Psoas muscle (tissue), 7 donors: ENCODE measurements at regions not wholly inside any gene's neighbourhood (a gene's known extent, or its start where the extent isn't known, plus 50 kb on each side); places are given as distances from the start of the nearest gene placed in this dataset.

ENCODE experiments used
- ATAC-seq, 4 donors: fragments of 200-7000 bp; cut with Tn5 transposase; one replicate each; pipeline ENCODE4 v1.9.1; 2020; ENCODE audit warnings: moderate library complexity in 3 of 4, mild to moderate bottlenecking in 2 of 4
- DNase-seq, 2 donors: peaks; one replicate each; pipeline ENCODE4 v3.0.0-alpha.2; 2020
- H3K27ac ChIP-seq: fragments of 200-600 bp; one replicate; pipeline ENCODE4 v1.8.0; 2022
- H3K27me3 ChIP-seq, 3 donors: fragments of 200-600 bp in 1 of 3; one replicate each; pipeline versions ENCODE4 v1.6.1 to v1.8.0; 2013 to 2022; ENCODE audit warnings: low read length in 2 of 3, mild to moderate bottlenecking in 2 of 3, moderate library complexity in 1 of 3; ENCODE audit not compliant: insufficient read depth in 3 of 3
- H3K36me3 ChIP-seq, 2 donors: fragments of 200-600 bp in 1 of 2; one replicate each; pipeline versions ENCODE4 v1.6.1 to v1.8.0; 2013 to 2022; ENCODE audit warnings: low read depth in 1 of 2, mild to moderate bottlenecking in 1 of 2, moderate library complexity in 1 of 2; ENCODE audit not compliant: insufficient read depth in 1 of 2
- H3K4me1 ChIP-seq: fragments of 200-600 bp; one replicate; pipeline ENCODE4 v1.8.0; 2022
- H3K4me3 ChIP-seq: fragments of 200-600 bp; one replicate; pipeline ENCODE4 v1.8.0; 2022; ENCODE audit warnings: mild to moderate bottlenecking
- H3K9me3 ChIP-seq: fragments of 200-600 bp; one replicate; pipeline ENCODE4 v1.8.0; 2022
- WGBS, 3 donors: extraction: QIAGEN DNeasy Blood & Tissue Kit; methylation state at CpG; one replicate each; pipeline versions ENCODE4 v1.1.6 to v1.1.7; 2013; 5-methylcytosine and 5-hydroxymethylcytosine counted together
- intact Hi-C, 2 donors: fragments of 100-400 bp; cut with DNase I; formaldehyde crosslinking; loops; one replicate each; pipeline versions ENCODE4 v1.11.0 to v1.14.2; 2022
- TF ChIP-seq, protein P1 (sequence below): fragments of 200-600 bp; IDR thresholded peaks from one replicate; pipeline ENCODE4 v1.8.0; 2022; ENCODE audit warnings: antibody characterized with exemption
- donor health status: healthy with polysubstance abuse.
- donor health status: DM: no; HTN: no; CAD: no; lungs with moderate emphysema.
- donor health status: Bipolar disorder and iron deficiency.
- donor health status: healthy.
- donor health status: DM: yes; HTN: yes; CAD: no.
- donor health status: DM: no; HTN: no; CAD: no.
- donor health status: DM: yes; HTN: yes; CAD: no.

DNA sequence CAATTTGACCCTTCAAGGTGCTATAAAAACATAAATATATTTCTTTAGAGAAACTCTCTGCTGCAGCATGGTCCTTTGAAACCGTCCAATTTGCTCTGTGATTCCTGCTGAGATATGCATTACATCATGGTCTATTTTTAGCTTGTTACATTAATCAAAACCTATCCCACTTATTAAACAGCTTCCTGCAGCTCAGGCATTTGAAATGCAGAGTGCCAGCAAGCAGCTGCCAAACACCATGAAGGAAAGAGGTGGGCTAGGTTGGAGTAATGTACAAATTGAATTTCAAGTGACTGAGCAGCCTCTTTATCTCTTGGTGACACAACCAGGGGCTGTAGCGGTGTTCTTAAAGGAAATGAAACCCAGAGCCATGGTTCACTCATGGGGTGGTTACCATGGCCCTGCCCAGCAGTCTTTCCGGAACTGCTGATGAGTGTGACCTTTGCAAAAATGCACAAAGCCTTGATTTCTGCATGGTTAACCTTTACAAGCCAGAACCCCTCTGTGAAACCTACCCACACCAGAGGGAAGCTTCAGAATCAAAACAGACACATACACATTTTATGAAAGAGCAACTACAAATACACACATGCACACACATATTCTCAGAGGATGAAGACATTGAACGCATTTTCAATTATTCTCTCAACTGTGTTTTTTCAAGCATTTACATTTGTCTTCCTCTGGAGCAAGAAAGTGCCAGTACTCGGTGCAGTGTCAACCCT lies 155.8 kb upstream of the ZNF608 start:
- Histone ChIP-seq H3K9me3 (no peaks in the 10 kb centered on the region), H3K27me3 (no peaks in the 10 kb centered on the region), H3K4me3 (no peak overlapping the region), H3K4me1 (peaks cover 41% of the 10 kb centered on the region), H3K27ac (peak overlapping the region; percentile 53), H3K36me3 (no peaks in the 10 kb centered on the region)
- intact Hi-C loops = loop anchor here (10.0 kb wide), 4 partner anchors 147 to 1227 kb away; no protein-coding TSS in a partner anchor
- WGBS, 3 donors = 38 to 39% (median 38%) methylated on average over 5 of the region's 5 CpGs
- DNase-seq (no peak), ATAC-seq (peak in 3 of 4 donors; percentile 13 to 53 (median 50))
- TF ChIP-seq, protein P1, sequence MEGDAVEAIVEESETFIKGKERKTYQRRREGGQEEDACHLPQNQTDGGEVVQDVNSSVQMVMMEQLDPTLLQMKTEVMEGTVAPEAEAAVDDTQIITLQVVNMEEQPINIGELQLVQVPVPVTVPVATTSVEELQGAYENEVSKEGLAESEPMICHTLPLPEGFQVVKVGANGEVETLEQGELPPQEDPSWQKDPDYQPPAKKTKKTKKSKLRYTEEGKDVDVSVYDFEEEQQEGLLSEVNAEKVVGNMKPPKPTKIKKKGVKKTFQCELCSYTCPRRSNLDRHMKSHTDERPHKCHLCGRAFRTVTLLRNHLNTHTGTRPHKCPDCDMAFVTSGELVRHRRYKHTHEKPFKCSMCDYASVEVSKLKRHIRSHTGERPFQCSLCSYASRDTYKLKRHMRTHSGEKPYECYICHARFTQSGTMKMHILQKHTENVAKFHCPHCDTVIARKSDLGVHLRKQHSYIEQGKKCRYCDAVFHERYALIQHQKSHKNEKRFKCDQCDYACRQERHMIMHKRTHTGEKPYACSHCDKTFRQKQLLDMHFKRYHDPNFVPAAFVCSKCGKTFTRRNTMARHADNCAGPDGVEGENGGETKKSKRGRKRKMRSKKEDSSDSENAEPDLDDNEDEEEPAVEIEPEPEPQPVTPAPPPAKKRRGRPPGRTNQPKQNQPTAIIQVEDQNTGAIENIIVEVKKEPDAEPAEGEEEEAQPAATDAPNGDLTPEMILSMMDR = no peak

DNA sequence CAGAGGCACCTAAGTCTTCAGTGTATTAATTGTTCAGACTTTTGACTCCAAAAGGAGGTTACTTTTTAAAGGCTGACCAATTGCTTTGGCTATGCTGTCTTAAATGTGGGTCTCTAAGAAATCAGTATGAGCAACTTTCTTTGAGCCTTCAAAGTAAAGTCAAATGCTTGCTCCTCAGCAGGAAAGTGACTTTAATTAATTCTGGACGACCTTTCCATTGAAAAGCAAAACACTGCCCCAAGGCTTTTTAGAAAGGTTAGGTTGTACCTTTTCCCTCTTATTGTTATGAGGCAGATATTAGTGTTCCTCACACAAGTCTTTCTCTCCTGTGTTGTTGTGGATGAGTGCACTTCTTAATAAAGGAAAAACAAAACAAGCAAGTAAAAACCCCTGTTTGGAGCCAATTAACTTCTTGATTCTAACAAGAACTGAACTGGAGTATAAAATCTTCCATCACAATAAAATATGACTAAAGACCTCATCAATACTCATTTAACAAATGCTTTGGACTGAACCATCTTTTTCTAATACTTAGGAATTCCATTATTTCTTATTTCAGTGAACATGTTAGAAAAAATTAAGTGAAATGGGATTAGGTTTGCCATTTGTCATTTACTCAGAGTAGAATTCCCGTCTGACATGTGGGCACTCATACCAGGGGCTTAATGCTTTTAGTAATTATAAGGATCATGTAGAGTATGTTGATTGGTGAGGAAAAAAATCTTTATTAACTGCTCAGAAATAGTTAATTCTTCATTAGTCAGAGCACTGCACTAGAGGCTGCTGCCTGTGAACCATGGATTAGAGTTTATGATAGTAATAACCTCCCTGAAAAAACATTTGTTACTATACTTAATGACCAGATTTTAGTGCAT lies 159.1 kb upstream of the ZNF608 start:
- 54 to 86% (median 67%) methylated on average over 2 of the region's 2 CpGs for WGBS, 3 donors
- intact Hi-C loops = loop anchor here (2.0 to 10.0 kb wide), 5 partner anchors 151 to 1231 kb away; no protein-coding TSS in a partner anchor
- ATAC-seq = no peak
- no peak overlapping the region for H3K4me3 ChIP-seq
- TF ChIP-seq, protein P1 = no peak
- no peaks in the 10 kb centered on the region for H3K27me3 ChIP-seq
- H3K9me3 ChIP-seq = no peaks in the 10 kb centered on the region
- H3K4me1 ChIP-seq = peaks cover 49% of the 10 kb centered on the region
- H3K36me3 ChIP-seq = no peaks in the 10 kb centered on the region
- peak overlapping the region; percentile 81 for H3K27ac ChIP-seq
- DNase-seq = no peak

DNA sequence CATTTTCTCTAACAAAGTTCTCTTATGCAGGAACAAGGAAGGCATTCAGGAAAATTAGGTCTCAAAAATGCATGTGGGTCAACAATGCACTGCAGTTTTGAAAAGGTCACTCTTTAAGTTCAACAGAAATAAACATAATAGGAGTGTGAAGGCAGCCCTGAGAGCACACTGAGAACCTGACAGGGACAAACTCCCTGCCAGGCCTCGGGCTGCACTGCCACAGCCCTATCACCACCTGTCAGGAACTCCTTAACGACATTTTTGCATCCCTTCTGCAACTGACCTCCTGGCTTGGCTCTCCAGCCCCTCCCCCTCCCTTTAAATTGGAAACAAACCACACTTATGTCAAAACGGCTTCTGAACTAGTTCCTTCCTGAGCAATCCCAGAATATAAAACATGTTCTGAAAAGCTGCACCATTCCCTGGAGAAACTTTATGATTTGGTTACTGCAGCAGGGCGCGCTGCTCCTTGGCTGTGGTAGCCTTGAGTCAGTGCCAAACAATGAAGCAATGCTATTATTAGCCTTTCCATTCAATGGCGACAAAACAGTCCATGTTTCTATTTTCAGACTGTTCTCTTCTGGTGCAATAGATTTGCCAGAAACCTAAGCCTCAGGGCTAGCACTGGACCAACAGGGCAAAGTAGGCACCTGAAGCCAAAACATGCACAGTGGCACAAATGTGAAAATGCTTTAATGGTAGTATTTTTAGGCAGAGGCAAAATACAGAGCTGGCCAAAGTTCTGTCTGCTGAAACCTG lies 160.1 kb upstream of the ZNF608 start:
- Histone ChIP-seq H3K4me1 (peaks cover 46% of the 10 kb centered on the region), H3K27me3 (no peaks in the 10 kb centered on the region), H3K36me3 (no peaks in the 10 kb centered on the region), H3K4me3 (no peak overlapping the region), H3K9me3 (no peaks in the 10 kb centered on the region), H3K27ac (peak overlapping the region; percentile 81)
- DNase-seq = peak; percentile 48 to 77
- peak; percentile 92 to 96 (median 95) for ATAC-seq
- WGBS, 3 donors = 1 to 3% (median 1%) methylated on average over 6 of the region's 6 CpGs
- intact Hi-C loops = loop anchor here (2.0 to 10.0 kb wide), 5 partner anchors 152 to 1232 kb away; no protein-coding TSS in a partner anchor
- TF ChIP-seq, protein P1 = peak; percentile 21

DNA sequence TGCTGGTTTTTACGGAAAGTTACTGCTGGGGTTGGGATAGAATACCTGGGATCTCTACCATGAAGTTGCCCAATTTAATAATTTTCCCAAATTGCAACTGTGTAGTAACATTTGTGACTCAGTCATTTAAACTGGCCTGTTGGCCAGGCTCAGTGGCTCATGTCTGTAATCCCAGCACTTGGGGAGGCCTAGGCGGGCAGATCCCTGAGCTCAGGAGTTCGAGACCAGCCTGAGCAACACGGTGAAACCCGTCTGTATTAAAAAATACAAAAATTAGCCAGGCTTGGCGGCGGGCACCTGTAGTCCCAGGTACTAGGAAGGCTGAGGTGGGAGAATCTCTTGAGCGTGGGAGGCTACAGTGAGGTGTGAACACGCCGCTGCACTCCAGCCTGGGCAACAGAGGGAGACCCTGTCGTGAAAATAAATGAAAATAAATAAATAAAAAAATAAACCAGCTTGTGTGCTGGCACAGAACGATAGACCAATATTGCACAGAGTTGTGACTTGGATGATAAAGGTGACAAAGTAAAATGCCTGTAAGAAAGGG lies 160.7 kb upstream of the ZNF608 start:
- H3K27ac ChIP-seq = peak overlapping the region; percentile 81
- ATAC-seq = peak in 2 of 4 donors; percentile 70 to 72
- no peaks in the 10 kb centered on the region for H3K27me3 ChIP-seq
- H3K4me1 ChIP-seq = peaks cover 40% of the 10 kb centered on the region
- no peak overlapping the region for H3K4me3 ChIP-seq
- no peaks in the 10 kb centered on the region for H3K9me3 ChIP-seq
- no peaks in the 10 kb centered on the region for H3K36me3 ChIP-seq
- intact Hi-C loops = loop anchor here (2.0 to 10.0 kb wide), 5 partner anchors 152 to 1232 kb away; no protein-coding TSS in a partner anchor
- TF ChIP-seq, protein P1 = no peak
- peak; percentile 30 to 66 for DNase-seq
- 74 to 78% (median 75%) methylated on average over 12 of the region's 12 CpGs for WGBS, 3 donors
